PC-9 (cell line): ENCODE measurements at regions not wholly inside any gene's neighbourhood (a gene's known extent, or its start where the extent isn't known, plus 50 kb on each side); places are given as distances from the start of the nearest gene placed in this dataset.

Source experiments
- BruUV-seq: library from RNA; stranded (reverse); fragments of 400-500 nt; replicated peaks from 2 replicates; lab custom pipeline; 2021; lab: Mats Ljungman, UMichigan
- CTCF ChIA-PET: fragments of 300-600 bp; sonication (Branson Sonifier 250); formaldehyde crosslinking; loops from one replicate; lab custom pipeline; 2022; ENCODE audit warnings: antibody characterized with exemption; lab: Charles Lee
- POLR2A ChIA-PET: fragments of 300-600 bp; sonication (Branson Sonifier 250); formaldehyde crosslinking; loops from one replicate; lab custom pipeline; 2022; ENCODE audit warnings: antibody characterized with exemption; ENCODE audit not compliant: unreplicated experiment; lab: Charles Lee
- DNase-seq, 2 experiments: peaks; one replicate each; pipeline versions ENCODE4 v3.0.0 to v3.0.0-alpha.2; 2015 to 2022; ENCODE audit warnings: mixed read lengths in 1 of 2
- H2AFZ ChIP-seq: fragments of 200-600 bp; sonication (generic); 2 replicates; pipeline ENCODE4 v1.8.1; 2017; ENCODE audit warnings: antibody characterized with exemption
- H3F3A ChIP-seq: fragments of 200-600 bp; sonication (generic); 2 replicates; pipeline ENCODE4 v1.8.1; 2017; ENCODE audit warnings: antibody characterized with exemption, mild to moderate bottlenecking, low read depth; ENCODE audit not compliant: insufficient read depth
- H3K27ac ChIP-seq: fragments of 200-600 bp; sonication (generic); 2 replicates; pipeline ENCODE4 v1.6.1; 2016; ENCODE audit warnings: mixed run types
- H3K27me3 ChIP-seq: fragments of 200-600 bp; sonication (generic); 2 replicates; pipeline ENCODE4 v1.6.1; 2016; ENCODE audit warnings: low read depth, mixed run types; ENCODE audit not compliant: insufficient read depth
- H3K36me3 ChIP-seq: fragments of 200-600 bp; sonication (generic); 2 replicates; pipeline ENCODE4 v1.6.1; 2016; ENCODE audit warnings: low read depth, mixed run types
- H3K4me1 ChIP-seq: fragments of 200-600 bp; sonication (generic); replicated peaks from 2 replicates; pipeline ENCODE4 v1.6.1; 2016; ENCODE audit warnings: mixed run types; ENCODE audit not compliant: insufficient read depth
- H3K4me2 ChIP-seq: fragments of 200-600 bp; sonication (generic); 2 replicates; pipeline ENCODE4 v1.6.1; 2017; ENCODE audit warnings: mixed run types
- H3K4me3 ChIP-seq: fragments of 200-600 bp; sonication (generic); 2 replicates; pipeline ENCODE4 v1.6.1; 2016; ENCODE audit warnings: mixed run types
- H3K79me2 ChIP-seq: fragments of 200-600 bp; sonication (generic); 2 replicates; pipeline ENCODE4 v1.6.1; 2017; ENCODE audit warnings: low read depth, mixed run types
- H3K9me2 ChIP-seq: fragments of 200-600 bp; sonication (generic); 2 replicates; pipeline ENCODE4 v1.8.1; 2017; ENCODE audit warnings: mild to moderate bottlenecking; ENCODE audit not compliant: insufficient read depth
- H3K9me3 ChIP-seq: fragments of 200-600 bp; sonication (generic); 2 replicates; pipeline ENCODE4 v1.8.1; 2016; ENCODE audit warnings: low read depth; ENCODE audit not compliant: insufficient read depth
- H4K20me1 ChIP-seq: fragments of 200-600 bp; sonication (generic); 2 replicates; pipeline ENCODE4 v1.8.1; 2017; ENCODE audit not compliant: insufficient read depth
- EZH2 ChIP-seq: fragments of 200-600 bp; sonication (generic); IDR thresholded peaks from 2 replicates; pipeline ENCODE4 v1.8.0; 2017; ENCODE audit warnings: antibody characterized with exemption, low read depth
- intact Hi-C: fragments of 100-400 bp; cut with micrococcal nuclease; formaldehyde crosslinking; loops from one replicate; pipeline ENCODE4 v1.10.0; 2022; ENCODE audit not compliant: unreplicated experiment
- TF ChIP-seq, protein P1 (sequence below): fragments of 200-600 bp; sonication (generic); conservative IDR thresholded peaks from 2 replicates; pipeline ENCODE4 v1.6.1; 2017; ENCODE audit warnings: mixed run types, antibody characterized with exemption, mild to moderate bottlenecking, moderate library complexity

DNA sequence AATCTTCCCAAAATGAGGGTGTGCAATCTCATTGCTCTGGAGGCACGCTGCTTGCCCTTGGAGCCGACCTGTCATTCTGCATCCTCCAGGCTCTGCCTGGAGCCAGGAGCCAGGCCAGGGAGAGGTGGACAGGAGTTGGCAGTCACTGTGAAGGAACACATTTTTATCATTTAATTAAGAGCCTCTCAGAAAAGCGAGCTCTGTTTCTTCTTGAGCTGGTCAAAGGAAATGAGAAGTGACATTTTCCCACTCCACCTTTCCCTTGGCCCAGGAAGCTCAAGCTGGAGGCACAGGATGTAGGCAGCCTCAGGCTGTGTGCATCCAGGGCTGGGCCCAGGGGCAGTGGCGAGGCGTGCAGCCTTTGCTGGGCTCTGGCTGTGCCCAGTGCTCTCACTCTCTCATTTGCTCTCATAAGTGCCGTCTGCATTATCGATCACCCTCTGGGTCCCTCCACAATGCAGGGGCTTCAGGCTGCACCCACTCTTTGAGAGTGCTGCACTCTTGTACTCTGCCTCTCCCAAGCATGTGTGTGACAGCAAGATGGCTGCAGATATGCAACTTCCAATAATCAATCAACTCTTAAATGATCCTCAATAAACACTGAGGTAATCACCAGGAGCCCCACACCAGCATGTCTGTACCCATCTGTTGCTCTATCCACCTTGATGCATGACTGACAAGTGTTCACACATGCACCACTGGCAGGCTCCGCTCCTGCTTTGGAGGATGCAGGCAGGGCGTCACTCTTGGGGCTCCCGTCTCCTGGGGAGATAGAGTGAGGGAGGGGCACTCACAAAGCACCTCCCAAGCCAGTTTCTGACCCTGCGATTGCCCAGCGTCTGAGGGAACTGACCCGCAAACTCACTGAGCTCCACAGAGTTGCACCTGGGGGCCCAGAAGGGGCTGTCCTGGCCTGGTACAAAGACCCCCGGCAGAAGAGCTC lies 171.4 kb downstream of the ZNF248 start:
- DNase-seq = no peak
- H4K20me1 ChIP-seq = no peaks in the 10 kb centered on the region
- H3K27me3 ChIP-seq = no peaks in the 10 kb centered on the region
- H3K4me1 ChIP-seq = no peaks in the 10 kb centered on the region
- no TSS peak for BruUV-seq
- ChIA-PET POLR2A (no interaction called here), CTCF (no interaction called here)
- intact Hi-C loops = no loop called here
- no peaks in the 10 kb centered on the region for H3K9me3 ChIP-seq
- no peak overlapping the region for H3K4me2 ChIP-seq
- no peaks in the 10 kb centered on the region for H3K9me2 ChIP-seq
- no peak overlapping the region for H3K4me3 ChIP-seq
- H3K36me3 ChIP-seq = no peaks in the 10 kb centered on the region
- H2AFZ ChIP-seq = no peak overlapping the region
- no peaks in the 10 kb centered on the region for H3K79me2 ChIP-seq
- no peaks in the 10 kb centered on the region for H3F3A ChIP-seq
- TF ChIP-seq EZH2 = no peak
- TF ChIP-seq, protein P1, sequence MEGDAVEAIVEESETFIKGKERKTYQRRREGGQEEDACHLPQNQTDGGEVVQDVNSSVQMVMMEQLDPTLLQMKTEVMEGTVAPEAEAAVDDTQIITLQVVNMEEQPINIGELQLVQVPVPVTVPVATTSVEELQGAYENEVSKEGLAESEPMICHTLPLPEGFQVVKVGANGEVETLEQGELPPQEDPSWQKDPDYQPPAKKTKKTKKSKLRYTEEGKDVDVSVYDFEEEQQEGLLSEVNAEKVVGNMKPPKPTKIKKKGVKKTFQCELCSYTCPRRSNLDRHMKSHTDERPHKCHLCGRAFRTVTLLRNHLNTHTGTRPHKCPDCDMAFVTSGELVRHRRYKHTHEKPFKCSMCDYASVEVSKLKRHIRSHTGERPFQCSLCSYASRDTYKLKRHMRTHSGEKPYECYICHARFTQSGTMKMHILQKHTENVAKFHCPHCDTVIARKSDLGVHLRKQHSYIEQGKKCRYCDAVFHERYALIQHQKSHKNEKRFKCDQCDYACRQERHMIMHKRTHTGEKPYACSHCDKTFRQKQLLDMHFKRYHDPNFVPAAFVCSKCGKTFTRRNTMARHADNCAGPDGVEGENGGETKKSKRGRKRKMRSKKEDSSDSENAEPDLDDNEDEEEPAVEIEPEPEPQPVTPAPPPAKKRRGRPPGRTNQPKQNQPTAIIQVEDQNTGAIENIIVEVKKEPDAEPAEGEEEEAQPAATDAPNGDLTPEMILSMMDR = no peak
- no peak overlapping the region for H3K27ac ChIP-seq

- no peak overlapping the region for H2AFZ ChIP-seq
- no peaks in the 10 kb centered on the region for H4K20me1 ChIP-seq
- no peaks in the 10 kb centered on the region for H3K9me2 ChIP-seq
- DNase-seq = no peak
- H3K79me2 ChIP-seq = no peaks in the 10 kb centered on the region
- no peak overlapping the region for H3K4me3 ChIP-seq
- H3F3A ChIP-seq = no peaks in the 10 kb centered on the region
- no peak overlapping the region for H3K4me2 ChIP-seq
- ChIA-PET POLR2A (no interaction called here), CTCF (no interaction called here)
- H3K27me3 ChIP-seq = no peaks in the 10 kb centered on the region
- TF ChIP-seq, protein P1 = no peak
- no peak for TF ChIP-seq EZH2
- H3K27ac ChIP-seq = no peak overlapping the region
- intact Hi-C loops = no loop called here
- no peaks in the 10 kb centered on the region for H3K36me3 ChIP-seq
- no peaks in the 10 kb centered on the region for H3K9me3 ChIP-seq
- no TSS peak for BruUV-seq
- H3K4me1 ChIP-seq = no peaks in the 10 kb centered on the region
Observed at GRCh38 chr10:37684765-37685164, 172.6 kb downstream of the ZNF248 start.

DNA sequence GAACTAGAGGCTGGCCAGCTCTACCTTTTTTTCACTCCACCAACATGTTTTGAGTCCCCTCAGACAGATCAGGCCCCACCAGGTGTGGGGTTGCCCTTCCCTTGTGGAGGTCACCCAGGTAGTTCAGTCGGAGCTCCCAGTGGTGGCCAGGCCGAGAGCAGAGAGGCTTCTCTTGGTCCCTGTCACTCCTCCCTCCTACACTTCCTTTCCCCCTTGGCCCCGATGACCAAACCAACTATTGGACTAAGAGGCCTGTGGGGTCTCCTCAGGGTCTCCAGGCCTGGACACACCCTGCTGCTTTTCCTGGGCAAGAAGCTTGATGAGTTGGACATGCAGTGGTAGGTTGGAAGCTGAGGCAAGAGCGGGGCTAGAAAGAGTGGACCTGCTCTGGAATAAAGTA lies 174.8 kb downstream of the ZNF248 start:
- H3K36me3 ChIP-seq = no peaks in the 10 kb centered on the region
- no peak for TF ChIP-seq EZH2
- TF ChIP-seq, protein P1 = no peak
- H4K20me1 ChIP-seq = no peaks in the 10 kb centered on the region
- no peaks in the 10 kb centered on the region for H3K27me3 ChIP-seq
- no peaks in the 10 kb centered on the region for H3K79me2 ChIP-seq
- no peaks in the 10 kb centered on the region for H3K9me3 ChIP-seq
- H3K4me1 ChIP-seq = no peaks in the 10 kb centered on the region
- no peak overlapping the region for H3K4me2 ChIP-seq
- H3K27ac ChIP-seq = no peak overlapping the region
- no peak for DNase-seq
- no TSS peak for BruUV-seq
- intact Hi-C loops = no loop called here
- CTCF ChIA-PET = no interaction called here
- no peaks in the 10 kb centered on the region for H3K9me2 ChIP-seq
- H3K4me3 ChIP-seq = no peak overlapping the region
- POLR2A ChIA-PET = no interaction called here
- no peaks in the 10 kb centered on the region for H3F3A ChIP-seq
- H2AFZ ChIP-seq = no peak overlapping the region
